Osteocyte (in vitro differentiated cells): ENCODE measurements at regions not wholly inside any gene's neighbourhood (a gene's known extent, or its start where the extent isn't known, plus 50 kb on each side); places are given as distances from the start of the nearest gene placed in this dataset.

Source experiments
- DNase-seq: peaks from one replicate; pipeline ENCODE4 v3.0.0; 2021; ENCODE audit warnings: mixed read lengths; ENCODE audit not compliant: unreplicated experiment; ENCODE audit errors: extremely low spot score
- H3K27ac Mint-ChIP-seq: one replicate; pipeline ENCODE4 v1.8.0; 2021; ENCODE audit warnings: mild to moderate bottlenecking, mixed read lengths; ENCODE audit not compliant: unreplicated experiment
- H3K27me3 Mint-ChIP-seq: one replicate; pipeline ENCODE4 v1.8.0; 2021; ENCODE audit warnings: mixed read lengths; ENCODE audit not compliant: unreplicated experiment
- H3K36me3 Mint-ChIP-seq: one replicate; pipeline ENCODE4 v1.8.0; 2021; ENCODE audit warnings: mixed read lengths; ENCODE audit not compliant: unreplicated experiment
- H3K4me1 Mint-ChIP-seq: one replicate; pipeline ENCODE4 v1.8.0; 2021; ENCODE audit warnings: mixed read lengths; ENCODE audit not compliant: unreplicated experiment
- H3K4me3 Mint-ChIP-seq: one replicate; pipeline ENCODE4 v1.8.0; 2021; ENCODE audit warnings: mild to moderate bottlenecking, moderate library complexity, mixed read lengths; ENCODE audit not compliant: unreplicated experiment
- H3K9me3 Mint-ChIP-seq: one replicate; pipeline ENCODE4 v1.8.0; 2021; ENCODE audit warnings: mixed read lengths; ENCODE audit not compliant: unreplicated experiment
- CTCF ChIP-seq: fragments of 200-600 bp; sonication (generic); IDR thresholded peaks from 2 replicates; pipeline ENCODE4 v1.5.0; 2021; ENCODE audit warnings: antibody characterized with exemption, mild to moderate bottlenecking, moderate library complexity

- Mint-ChIP-seq H3K9me3 (peaks cover 26% of the 10 kb centered on the region), H3K36me3 (no peaks in the 10 kb centered on the region), H3K27me3 (no peaks in the 10 kb centered on the region), H3K4me1 (no peaks in the 10 kb centered on the region), H3K4me3 (no peak overlapping the region), H3K27ac (no peak overlapping the region)
- TF ChIP-seq CTCF: no peak
- no peak for DNase-seq
These were observed 252.8 kb upstream of the CHD6 start for GRCh38 chr20:41870869-41871462.

DNA sequence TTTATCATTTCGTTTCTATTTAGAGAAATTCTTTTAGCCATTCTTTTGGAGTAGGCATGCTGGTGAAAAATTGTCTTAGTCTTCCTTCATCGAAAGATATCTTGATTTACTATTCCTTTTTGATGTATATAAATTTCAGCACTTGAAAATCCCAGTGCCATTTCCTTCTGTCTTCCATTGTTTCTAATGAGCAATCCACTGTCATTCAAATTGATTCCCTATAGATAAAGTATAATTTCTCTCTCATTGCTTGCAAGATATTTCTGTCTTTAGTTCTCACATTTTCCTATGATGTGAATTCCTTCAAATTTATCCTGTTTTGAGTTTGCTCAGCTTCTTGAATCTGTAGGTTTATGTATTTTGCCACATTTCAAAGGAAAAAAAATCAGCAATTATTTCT, 251.1 kb upstream of the CHD6 start:
- no peak for TF ChIP-seq CTCF
- no peak overlapping the region for H3K27ac Mint-ChIP-seq
- H3K4me1 Mint-ChIP-seq: no peaks in the 10 kb centered on the region
- no peak overlapping the region for H3K4me3 Mint-ChIP-seq
- peaks cover 26% of the 10 kb centered on the region for H3K9me3 Mint-ChIP-seq
- no peaks in the 10 kb centered on the region for H3K27me3 Mint-ChIP-seq
- no peak for DNase-seq
- H3K36me3 Mint-ChIP-seq: no peaks in the 10 kb centered on the region

- DNase-seq: no peak
- no peaks in the 10 kb centered on the region for H3K27me3 Mint-ChIP-seq
- no peak overlapping the region for H3K4me3 Mint-ChIP-seq
- peaks cover 20% of the 10 kb centered on the region for H3K9me3 Mint-ChIP-seq
- TF ChIP-seq CTCF: no peak
- no peaks in the 10 kb centered on the region for H3K36me3 Mint-ChIP-seq
- H3K4me1 Mint-ChIP-seq: no peaks in the 10 kb centered on the region
- H3K27ac Mint-ChIP-seq: no peak overlapping the region
These were observed 247.8 kb upstream of the CHD6 start for GRCh38 chr20:41865938-41866337.

DNA sequence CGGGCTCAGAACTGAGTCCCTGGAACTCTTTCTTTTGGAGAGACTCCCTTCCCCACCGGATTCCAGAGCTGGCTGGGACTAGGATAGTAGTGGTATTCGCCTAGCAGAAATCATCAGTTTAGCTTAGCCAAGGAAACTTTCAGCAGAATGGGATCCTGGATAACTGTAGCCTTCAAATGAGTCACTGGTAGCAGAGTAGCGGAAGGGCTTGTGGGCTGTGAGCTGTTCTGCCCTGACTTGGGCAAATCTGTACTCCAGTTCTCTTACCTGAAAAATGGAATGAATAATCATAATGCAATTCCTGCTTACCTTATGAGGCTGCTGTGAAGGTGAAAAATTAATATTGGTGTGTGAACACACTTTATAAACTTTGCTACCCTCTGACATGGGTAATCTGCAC, 244.3 kb upstream of the CHD6 start:
- TF ChIP-seq CTCF: no peak
- peaks cover 2% of the 10 kb centered on the region for H3K9me3 Mint-ChIP-seq
- H3K4me3 Mint-ChIP-seq: no peak overlapping the region
- H3K4me1 Mint-ChIP-seq: no peaks in the 10 kb centered on the region
- H3K36me3 Mint-ChIP-seq: no peaks in the 10 kb centered on the region
- H3K27ac Mint-ChIP-seq: no peak overlapping the region
- no peak for DNase-seq
- no peaks in the 10 kb centered on the region for H3K27me3 Mint-ChIP-seq

DNA sequence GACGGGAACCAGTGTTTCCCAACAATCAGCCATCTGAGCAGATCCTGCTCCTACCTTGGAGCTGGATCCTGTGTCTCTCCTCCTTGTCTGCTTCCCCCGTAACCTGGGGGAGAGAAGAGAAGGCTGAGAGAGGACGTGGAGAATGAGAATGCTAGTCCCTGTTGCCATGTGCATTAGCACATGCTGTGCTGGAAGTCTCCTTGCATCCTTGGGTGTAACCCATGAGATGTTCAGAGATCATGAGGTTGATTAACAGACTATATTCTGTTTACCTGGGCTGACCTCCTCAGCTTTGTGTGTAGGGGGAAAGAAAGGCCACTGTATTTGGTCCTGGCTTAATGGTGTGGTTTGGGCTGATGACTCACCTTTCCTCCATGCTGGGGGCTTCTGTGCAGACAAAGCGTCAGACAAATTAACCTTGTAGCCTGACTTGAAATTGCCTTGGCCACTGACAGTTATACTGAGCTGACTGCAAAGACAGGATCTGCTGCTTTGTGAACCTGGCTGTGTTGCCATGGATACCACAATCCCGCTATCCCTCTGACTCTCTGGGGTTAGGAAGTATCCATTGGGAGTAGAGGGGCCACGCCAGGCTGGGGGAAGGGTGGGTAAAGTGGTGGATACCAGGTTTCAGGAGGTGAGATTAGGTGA, 243.7 kb upstream of the CHD6 start:
- Mint-ChIP-seq H3K36me3 (no peaks in the 10 kb centered on the region), H3K27me3 (no peaks in the 10 kb centered on the region), H3K4me3 (no peak overlapping the region), H3K4me1 (no peaks in the 10 kb centered on the region), H3K9me3 (no peaks in the 10 kb centered on the region), H3K27ac (no peak overlapping the region)
- DNase-seq: no peak
- no peak for TF ChIP-seq CTCF
